ENCODE measurements at regions not wholly inside any gene's neighbourhood (a gene's known extent, or its start where the extent isn't known, plus 50 kb on each side); places are given as distances from the start of the nearest gene placed in this dataset.
"Not testable (repeated sequence)": the region's sequence is repeated elsewhere in the genome, so short reads cannot be mapped to it uniquely, and the experiment has no call there.

GRCh38 chr6:139706912-139707311 lies 332.5 kb upstream of the CITED2 start:
- no peak for DNase-seq (ENCODE audit: low read depth)

DNA sequence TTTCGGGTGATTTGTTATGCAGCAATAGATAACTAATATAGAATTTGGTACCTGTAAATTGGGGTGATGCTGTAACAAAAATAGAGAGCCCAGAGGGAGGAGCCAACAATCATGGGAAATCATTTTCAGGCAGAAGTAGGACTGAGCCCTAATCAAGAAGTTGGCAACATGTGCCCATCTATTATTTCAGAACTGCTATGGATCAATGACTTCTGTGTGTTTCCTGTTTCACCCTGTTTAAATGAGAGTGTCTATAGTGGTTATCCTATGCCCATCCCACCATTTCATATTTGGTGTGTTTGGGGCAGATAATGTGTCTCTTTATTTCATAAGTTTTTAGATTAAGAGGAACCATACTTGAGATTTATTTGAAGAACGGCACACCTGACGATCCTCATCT lies 330.8 kb upstream of the CITED2 start:
- no peak for DNase-seq (ENCODE audit: low read depth)

DNA sequence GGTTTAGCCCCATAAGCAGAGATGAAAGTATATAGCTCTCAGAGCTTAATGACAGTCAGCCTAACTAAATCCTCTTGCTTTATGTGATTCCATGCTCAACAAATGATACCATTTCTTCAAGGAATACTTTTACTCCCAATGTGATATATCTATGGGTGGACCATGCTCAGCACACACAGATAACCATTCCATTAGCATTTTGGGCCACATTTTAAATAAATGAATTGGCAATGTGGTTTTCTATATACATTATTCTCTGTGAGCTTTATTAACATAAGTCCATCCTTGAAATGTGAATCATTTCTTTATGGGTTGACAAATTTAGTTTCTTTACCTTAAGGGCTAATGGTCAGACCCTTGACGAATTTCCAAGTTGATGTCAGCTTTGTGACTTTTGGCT lies 329.3 kb upstream of the CITED2 start:
- no peak for DNase-seq (ENCODE audit: low read depth)

GRCh38 chr6:139702706-139703105 lies 328.3 kb upstream of the CITED2 start:
- no peak for DNase-seq (ENCODE audit: low read depth)

DNA sequence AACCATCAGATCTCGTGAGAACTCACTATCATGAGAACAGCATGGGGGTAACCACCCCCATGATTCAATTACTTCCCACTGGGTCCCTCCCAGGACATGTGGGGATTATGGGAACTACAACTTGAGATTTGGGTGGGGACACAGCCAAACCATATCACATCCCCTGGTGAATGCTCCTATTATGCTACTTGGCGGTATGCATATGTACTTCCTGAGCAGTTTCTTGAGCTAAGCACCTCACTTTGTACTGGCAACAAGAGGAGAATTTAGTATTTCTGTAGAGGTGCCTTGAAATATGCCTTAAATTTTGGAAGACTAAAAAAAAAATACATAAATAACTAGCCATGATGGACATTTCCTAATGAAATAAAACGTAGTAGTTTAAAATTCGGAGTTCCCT lies 327.2 kb upstream of the CITED2 start:
- no peak for DNase-seq (ENCODE audit: low read depth)

GRCh38 chr6:139701003-139701402 lies 326.6 kb upstream of the CITED2 start:
- no peak for DNase-seq (ENCODE audit: low read depth)

DNA sequence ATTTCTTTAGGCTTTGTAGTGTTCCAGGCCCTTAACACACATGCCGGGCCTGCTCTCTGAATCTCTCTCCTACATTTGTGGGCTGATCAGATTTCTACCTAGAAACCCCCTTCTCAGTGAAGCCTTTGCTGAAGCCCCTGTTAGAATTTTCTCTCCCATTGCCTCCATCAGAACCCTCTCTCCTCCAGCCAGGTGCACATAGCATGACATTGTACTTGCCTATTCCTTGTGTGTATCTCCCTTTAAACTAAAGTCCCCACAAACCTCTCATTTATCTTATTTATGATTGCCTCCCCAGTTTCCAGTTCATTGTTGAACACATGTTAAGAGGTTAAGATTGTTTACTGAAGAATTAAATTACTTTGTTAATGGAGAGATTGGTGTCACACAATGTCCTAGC lies 325.5 kb upstream of the CITED2 start:
- no peak for DNase-seq (ENCODE audit: low read depth)

DNA sequence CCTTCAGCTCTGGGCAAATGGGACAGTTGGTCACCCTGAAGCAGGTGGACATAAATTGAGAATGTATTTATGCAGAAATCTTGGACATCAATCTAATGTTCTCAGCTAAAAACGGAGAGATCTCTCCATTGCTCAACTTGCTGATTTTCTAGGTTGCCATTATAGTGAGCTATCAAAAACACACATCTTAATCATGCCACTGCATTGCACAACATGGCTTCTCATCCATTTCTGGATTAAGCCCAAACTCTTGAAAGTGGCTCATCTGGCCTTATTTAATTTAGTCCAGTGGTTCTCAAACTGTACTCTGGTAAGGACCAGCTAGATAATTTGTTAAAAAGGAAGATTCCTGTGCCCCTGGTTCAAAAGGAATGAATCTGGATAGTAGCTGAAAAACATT lies 324.9 kb upstream of the CITED2 start:
- DNase-seq (ENCODE audit: low read depth), result no peak

DNA sequence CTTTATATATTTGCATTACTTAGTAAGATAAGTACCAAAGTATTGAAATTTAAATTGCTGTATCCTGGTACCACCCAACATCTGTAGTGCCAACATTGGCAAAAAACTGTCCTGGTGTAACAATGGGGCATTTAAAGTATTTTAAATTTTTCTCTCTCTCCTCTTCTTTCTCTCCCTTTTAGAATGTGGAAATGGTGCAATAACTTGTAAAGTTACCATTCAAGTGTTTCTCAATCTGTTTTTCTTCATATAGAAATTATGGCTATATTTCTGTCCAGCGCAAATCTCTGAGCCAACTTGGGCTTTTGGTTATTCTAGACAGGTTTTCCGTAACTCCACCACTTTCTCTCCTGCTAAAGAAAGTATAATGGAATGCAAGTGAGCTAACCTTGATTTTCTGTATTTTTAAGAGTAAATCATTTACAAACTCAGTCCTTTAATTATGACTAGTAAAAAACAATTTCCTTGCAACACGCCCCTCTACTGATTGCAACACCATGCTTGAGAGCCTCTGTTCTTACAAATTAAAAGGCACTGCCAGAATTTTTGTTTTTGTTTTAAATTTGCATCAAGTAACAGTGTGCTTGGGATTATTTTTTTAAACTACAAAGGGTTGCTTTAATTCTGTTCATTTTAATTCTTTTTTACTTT lies 324.2 kb upstream of the CITED2 start:
- DNase-seq (ENCODE audit: low read depth), result no peak

GRCh38 chr6:139697856-139698255 lies 323.4 kb upstream of the CITED2 start:
- DNase-seq (ENCODE audit: low read depth), result not testable (repeated sequence)

GRCh38 chr6:139696991-139697390 lies 322.5 kb upstream of the CITED2 start:
- DNase-seq (ENCODE audit: low read depth), result not testable (repeated sequence)

DNA sequence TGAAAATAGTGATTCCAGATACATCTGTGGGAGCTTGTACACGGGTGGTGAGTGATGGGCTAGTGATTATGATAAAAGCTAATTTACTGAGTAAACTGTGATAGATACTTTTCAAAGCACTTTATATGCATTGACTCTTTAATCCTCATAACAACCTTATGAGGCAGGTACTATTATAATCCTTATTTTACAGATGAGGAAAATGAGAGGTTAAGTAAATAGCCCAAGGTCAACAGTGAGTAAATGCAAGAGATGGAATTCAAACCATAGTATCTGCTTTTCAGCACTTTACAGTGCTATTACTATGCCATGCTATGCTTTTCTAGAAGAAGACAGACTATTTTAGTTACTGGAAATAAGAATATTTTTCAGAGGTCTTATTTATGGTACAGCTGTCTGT lies 320.9 kb upstream of the CITED2 start:
- DNase-seq (ENCODE audit: low read depth), result no peak

GRCh38 chr6:139693735-139694134 lies 319.3 kb upstream of the CITED2 start:
- DNase-seq (ENCODE audit: low read depth), result no peak

GRCh38 chr6:139690007-139690406 lies 315.6 kb upstream of the CITED2 start:
- no peak for DNase-seq (ENCODE audit: low read depth)

- DNase-seq (ENCODE audit: low read depth), result no peak
Observed at GRCh38 chr6:139687055-139687454, 312.6 kb upstream of the CITED2 start.

DNA sequence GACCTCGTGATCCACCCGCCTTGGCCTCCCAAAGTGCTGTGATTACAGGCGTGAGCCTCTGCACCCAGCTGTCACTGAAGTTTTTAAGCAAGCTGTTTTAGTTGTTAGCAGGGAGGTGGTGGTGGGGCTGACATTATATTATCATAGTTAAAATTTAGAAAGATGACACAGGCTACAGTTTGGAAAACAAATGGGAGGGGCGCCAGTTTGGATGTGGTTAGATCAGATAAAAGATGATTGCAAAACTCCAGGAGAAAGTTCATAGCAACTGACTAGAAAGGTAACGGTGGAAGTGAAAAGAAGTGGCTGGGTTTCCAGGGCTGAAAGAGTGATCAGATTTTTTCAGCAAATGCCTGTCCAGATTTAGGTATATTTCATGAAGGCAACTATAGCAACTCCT lies 311.9 kb upstream of the CITED2 start:
- no peak for DNase-seq (ENCODE audit: low read depth)

- DNase-seq (ENCODE audit: low read depth), result no peak
Observed at GRCh38 chr6:139685009-139685408, 310.6 kb upstream of the CITED2 start.

GRCh38 chr6:139680819-139681218 lies 306.4 kb upstream of the CITED2 start:
- no peak for DNase-seq (ENCODE audit: low read depth)

GRCh38 chr6:139679516-139680179 lies 305.2 kb upstream of the CITED2 start:
- no peak for DNase-seq (ENCODE audit: low read depth)

GRCh38 chr6:139676718-139677117 lies 302.3 kb upstream of the CITED2 start:
- DNase-seq (ENCODE audit: low read depth), result no peak

DNA sequence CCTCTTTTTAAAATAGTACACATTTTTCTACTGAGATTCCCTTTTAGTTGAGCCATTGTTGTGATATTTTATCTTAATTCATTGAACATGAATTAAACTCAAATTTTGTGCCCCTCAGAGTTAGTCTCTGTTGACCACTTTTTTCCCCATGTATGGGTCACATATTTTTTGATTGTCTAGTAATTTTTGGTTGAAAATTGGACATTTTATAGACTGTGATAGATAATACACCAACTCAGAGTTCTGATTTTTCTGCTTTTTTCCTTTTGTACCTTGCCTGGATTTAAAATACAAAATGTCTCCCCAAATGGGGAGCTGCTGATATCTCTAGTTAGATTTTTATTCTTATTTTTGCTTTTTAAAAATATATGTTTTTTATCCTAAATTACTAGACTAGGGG lies 291.8 kb upstream of the CITED2 start:
- no peak for DNase-seq (ENCODE audit: low read depth)

DNA sequence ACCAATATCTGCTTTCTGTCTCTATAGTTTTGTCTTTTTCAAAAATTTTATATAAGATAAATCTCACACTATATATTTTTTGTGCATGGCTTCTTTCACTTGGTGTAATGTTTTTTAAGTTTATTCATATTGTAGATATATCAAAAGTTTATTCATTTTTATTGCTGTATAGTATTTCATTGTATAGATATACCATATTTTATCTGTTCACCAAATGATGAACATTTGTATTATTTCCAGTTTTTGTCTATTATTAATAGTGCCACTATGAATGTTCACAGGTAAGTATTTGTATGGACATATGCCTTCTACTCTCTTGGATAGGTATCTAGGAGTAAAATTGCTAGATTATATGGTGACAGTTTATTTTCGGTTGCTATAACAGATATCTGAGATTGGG lies 289.5 kb upstream of the CITED2 start:
- DNase-seq (ENCODE audit: low read depth), result no peak

- DNase-seq (ENCODE audit: low read depth), result no peak
Observed at GRCh38 chr6:139659711-139660110, 285.3 kb upstream of the CITED2 start.

GRCh38 chr6:139659196-139659595 lies 284.7 kb upstream of the CITED2 start:
- no peak for DNase-seq (ENCODE audit: low read depth)

Measured in T-helper 22 cell (primary cell).